ENCODE measurements at regions not wholly inside any gene's neighbourhood (a gene's known extent, or its start where the extent isn't known, plus 50 kb on each side); places are given as distances from the start of the nearest gene placed in this dataset.

- no peaks in the 10 kb centered on the region for H3K36me3 ChIP-seq (ENCODE audit: control insufficient read depth, low read depth, low read length)
- H3K9me3 ChIP-seq (ENCODE audit: control insufficient read depth, low read depth, low read length): no peaks in the 10 kb centered on the region
- H3K27me3 ChIP-seq (ENCODE audit: control insufficient read depth, insufficient read depth, low read length): no peaks in the 10 kb centered on the region
- no peak overlapping the region for H3K9ac ChIP-seq (ENCODE audit: low read length)
- H3K4me3 ChIP-seq (ENCODE audit: low read length): no peak overlapping the region
- H3K4me1 ChIP-seq (ENCODE audit: control insufficient read depth, low read depth, low read length): no peaks in the 10 kb centered on the region
- H3K27ac ChIP-seq (ENCODE audit: low read length): no peak overlapping the region
Measured at GRCh38 chr1:106861110-106861509, 195.4 kb upstream of the PRMT6 start.

DNA sequence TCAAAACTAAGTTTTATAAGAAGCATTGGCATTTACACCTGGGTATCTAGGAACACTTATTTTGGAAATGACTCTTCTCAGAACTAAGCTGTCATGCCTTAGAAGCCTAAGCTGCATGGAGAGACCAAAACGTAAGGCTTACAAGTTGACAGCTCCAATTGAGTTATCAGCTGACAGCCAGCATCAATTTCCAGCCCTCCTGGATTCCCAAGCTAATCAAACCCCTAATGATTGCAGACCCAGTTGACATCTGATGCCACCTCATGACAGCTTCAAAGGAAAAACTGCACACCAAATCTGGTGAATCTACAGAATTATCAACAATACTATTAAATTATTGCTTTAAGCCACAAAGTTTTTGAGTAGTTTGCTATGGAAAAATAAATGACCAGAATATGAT lies 187.6 kb upstream of the PRMT6 start:
- Histone ChIP-seq H3K9ac (ENCODE audit: low read length) (no peak overlapping the region), H3K27me3 (ENCODE audit: control insufficient read depth, insufficient read depth, low read length) (no peaks in the 10 kb centered on the region), H3K36me3 (ENCODE audit: control insufficient read depth, low read depth, low read length) (no peaks in the 10 kb centered on the region), H3K4me3 (ENCODE audit: low read length) (no peak overlapping the region), H3K4me1 (ENCODE audit: control insufficient read depth, low read depth, low read length) (no peaks in the 10 kb centered on the region), H3K9me3 (ENCODE audit: control insufficient read depth, low read depth, low read length) (no peaks in the 10 kb centered on the region), H3K27ac (ENCODE audit: low read length) (no peak overlapping the region)

DNA sequence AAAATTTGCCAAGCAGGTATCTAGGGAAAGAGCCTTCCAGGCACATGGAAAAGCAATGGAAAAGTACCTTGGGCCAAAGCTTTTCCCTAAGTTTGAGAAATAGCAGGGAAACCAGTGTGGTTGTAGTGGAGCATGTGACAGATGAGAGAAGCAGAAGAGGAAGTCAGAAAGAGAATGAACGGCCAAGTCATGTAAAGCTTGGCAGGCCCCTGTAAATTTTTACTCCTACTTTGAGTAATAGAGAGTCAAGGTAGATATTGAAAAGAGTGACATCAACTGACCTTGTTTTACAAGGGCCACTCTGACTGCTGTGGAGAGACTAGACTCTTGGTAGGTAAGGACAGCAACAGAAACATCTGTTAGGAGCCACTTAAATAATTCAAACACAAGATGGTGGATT lies 180.9 kb upstream of the PRMT6 start:
- Histone ChIP-seq H3K27me3 (ENCODE audit: control insufficient read depth, insufficient read depth, low read length) (no peaks in the 10 kb centered on the region), H3K36me3 (ENCODE audit: control insufficient read depth, low read depth, low read length) (no peaks in the 10 kb centered on the region), H3K9ac (ENCODE audit: low read length) (no peak overlapping the region), H3K27ac (ENCODE audit: low read length) (no peak overlapping the region), H3K9me3 (ENCODE audit: control insufficient read depth, low read depth, low read length) (no peaks in the 10 kb centered on the region), H3K4me1 (ENCODE audit: control insufficient read depth, low read depth, low read length) (no peaks in the 10 kb centered on the region), H3K4me3 (ENCODE audit: low read length) (no peak overlapping the region)

DNA sequence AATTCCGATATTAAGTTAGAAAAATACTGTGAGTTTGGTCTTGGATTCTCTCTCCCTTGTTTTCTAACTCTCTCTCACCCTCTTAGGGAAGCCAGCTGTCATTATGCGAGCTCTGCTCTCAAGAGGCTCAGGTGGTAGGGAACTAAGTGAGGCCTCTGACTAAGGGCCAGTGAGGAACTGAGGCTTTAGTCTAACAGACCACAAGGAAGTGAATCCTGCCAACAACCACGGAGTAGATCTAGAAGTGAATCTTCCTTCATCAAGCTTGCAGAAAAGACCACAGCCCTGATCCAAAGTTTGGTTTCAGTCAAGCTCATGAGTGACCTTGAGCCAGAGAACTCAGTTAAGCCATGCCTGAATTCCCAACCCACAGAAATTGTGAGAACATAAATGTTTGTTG lies 180.1 kb upstream of the PRMT6 start:
- no peaks in the 10 kb centered on the region for H3K4me1 ChIP-seq (ENCODE audit: control insufficient read depth, low read depth, low read length)
- no peaks in the 10 kb centered on the region for H3K36me3 ChIP-seq (ENCODE audit: control insufficient read depth, low read depth, low read length)
- no peaks in the 10 kb centered on the region for H3K9me3 ChIP-seq (ENCODE audit: control insufficient read depth, low read depth, low read length)
- no peak overlapping the region for H3K9ac ChIP-seq (ENCODE audit: low read length)
- H3K4me3 ChIP-seq (ENCODE audit: low read length): no peak overlapping the region
- H3K27ac ChIP-seq (ENCODE audit: low read length): no peak overlapping the region
- no peaks in the 10 kb centered on the region for H3K27me3 ChIP-seq (ENCODE audit: control insufficient read depth, insufficient read depth, low read length)

GRCh38 chr1:106879538-106879937 lies 176.9 kb upstream of the PRMT6 start:
- H3K27ac ChIP-seq (ENCODE audit: low read length): no peak overlapping the region
- no peaks in the 10 kb centered on the region for H3K36me3 ChIP-seq (ENCODE audit: control insufficient read depth, low read depth, low read length)
- no peaks in the 10 kb centered on the region for H3K27me3 ChIP-seq (ENCODE audit: control insufficient read depth, insufficient read depth, low read length)
- H3K4me1 ChIP-seq (ENCODE audit: control insufficient read depth, low read depth, low read length): no peaks in the 10 kb centered on the region
- no peak overlapping the region for H3K9ac ChIP-seq (ENCODE audit: low read length)
- H3K4me3 ChIP-seq (ENCODE audit: low read length): no peak overlapping the region
- no peaks in the 10 kb centered on the region for H3K9me3 ChIP-seq (ENCODE audit: control insufficient read depth, low read depth, low read length)

GRCh38 chr1:106880226-106880625 lies 176.2 kb upstream of the PRMT6 start:
- Histone ChIP-seq H3K27ac (ENCODE audit: low read length) (no peak overlapping the region), H3K4me3 (ENCODE audit: low read length) (no peak overlapping the region), H3K4me1 (ENCODE audit: control insufficient read depth, low read depth, low read length) (no peaks in the 10 kb centered on the region), H3K27me3 (ENCODE audit: control insufficient read depth, insufficient read depth, low read length) (no peaks in the 10 kb centered on the region), H3K36me3 (ENCODE audit: control insufficient read depth, low read depth, low read length) (no peaks in the 10 kb centered on the region), H3K9me3 (ENCODE audit: control insufficient read depth, low read depth, low read length) (no peaks in the 10 kb centered on the region), H3K9ac (ENCODE audit: low read length) (no peak overlapping the region)

- Histone ChIP-seq H3K27me3 (ENCODE audit: control insufficient read depth, insufficient read depth, low read length) (no peaks in the 10 kb centered on the region), H3K27ac (ENCODE audit: low read length) (no peak overlapping the region), H3K4me3 (ENCODE audit: low read length) (no peak overlapping the region), H3K9me3 (ENCODE audit: control insufficient read depth, low read depth, low read length) (no peaks in the 10 kb centered on the region), H3K4me1 (ENCODE audit: control insufficient read depth, low read depth, low read length) (no peaks in the 10 kb centered on the region), H3K9ac (ENCODE audit: low read length) (no peak overlapping the region), H3K36me3 (ENCODE audit: control insufficient read depth, low read depth, low read length) (no peaks in the 10 kb centered on the region)
Measured at GRCh38 chr1:106883208-106883607, 173.3 kb upstream of the PRMT6 start.

- no peaks in the 10 kb centered on the region for H3K4me1 ChIP-seq (ENCODE audit: control insufficient read depth, low read depth, low read length)
Measured at GRCh38 chr1:106889059-106889458, 167.4 kb upstream of the PRMT6 start.

GRCh38 chr1:106889583-106889982 lies 166.9 kb upstream of the PRMT6 start:
- no peaks in the 10 kb centered on the region for H3K36me3 ChIP-seq (ENCODE audit: control insufficient read depth, low read depth, low read length)

More at GRCh38 chr1:106889059-106889458, 167.4 kb upstream of the PRMT6 start:
- Histone ChIP-seq H3K27ac (ENCODE audit: low read length) (no peak overlapping the region), H3K4me3 (ENCODE audit: low read length) (no peak overlapping the region), H3K27me3 (ENCODE audit: control insufficient read depth, insufficient read depth, low read length) (no peaks in the 10 kb centered on the region), H3K36me3 (ENCODE audit: control insufficient read depth, low read depth, low read length) (no peaks in the 10 kb centered on the region), H3K9me3 (ENCODE audit: control insufficient read depth, low read depth, low read length) (no peaks in the 10 kb centered on the region), H3K9ac (ENCODE audit: low read length) (no peak overlapping the region)

GRCh38 chr1:106897976-106898375 lies 158.5 kb upstream of the PRMT6 start:
- Histone ChIP-seq H3K4me3 (ENCODE audit: low read length) (no peak overlapping the region), H3K27ac (ENCODE audit: low read length) (no peak overlapping the region), H3K9me3 (ENCODE audit: control insufficient read depth, low read depth, low read length) (no peaks in the 10 kb centered on the region), H3K36me3 (ENCODE audit: control insufficient read depth, low read depth, low read length) (no peaks in the 10 kb centered on the region), H3K27me3 (ENCODE audit: control insufficient read depth, insufficient read depth, low read length) (no peaks in the 10 kb centered on the region), H3K4me1 (ENCODE audit: control insufficient read depth, low read depth, low read length) (no peaks in the 10 kb centered on the region), H3K9ac (ENCODE audit: low read length) (no peak overlapping the region)

More at GRCh38 chr1:106889583-106889982, 166.9 kb upstream of the PRMT6 start:
- no peak overlapping the region for H3K27ac ChIP-seq (ENCODE audit: low read length)
- no peaks in the 10 kb centered on the region for H3K9me3 ChIP-seq (ENCODE audit: control insufficient read depth, low read depth, low read length)
- no peaks in the 10 kb centered on the region for H3K27me3 ChIP-seq (ENCODE audit: control insufficient read depth, insufficient read depth, low read length)
- H3K9ac ChIP-seq (ENCODE audit: low read length): no peak overlapping the region
- no peaks in the 10 kb centered on the region for H3K4me1 ChIP-seq (ENCODE audit: control insufficient read depth, low read depth, low read length)
- no peak overlapping the region for H3K4me3 ChIP-seq (ENCODE audit: low read length)

DNA sequence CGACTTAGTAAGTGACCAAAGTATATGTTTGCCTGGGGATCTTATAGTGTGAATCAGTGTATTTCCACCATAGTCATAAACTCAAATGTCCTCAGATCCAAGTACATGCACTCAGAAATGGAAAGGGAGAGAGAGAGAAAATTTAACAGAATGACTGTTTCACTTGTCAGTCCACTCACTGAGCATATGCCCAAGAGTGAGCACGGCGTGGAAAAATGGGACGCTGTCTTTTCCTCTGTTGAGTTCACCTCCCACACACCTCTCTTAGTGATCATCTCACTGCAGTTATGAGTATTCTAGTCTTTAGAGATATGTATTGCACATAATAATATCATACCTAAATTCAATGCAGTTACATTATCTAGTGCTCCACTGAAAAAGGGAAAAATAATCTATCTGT lies 156.8 kb upstream of the PRMT6 start:
- Histone ChIP-seq H3K4me3 (ENCODE audit: low read length) (no peak overlapping the region), H3K4me1 (ENCODE audit: control insufficient read depth, low read depth, low read length) (no peaks in the 10 kb centered on the region), H3K27ac (ENCODE audit: low read length) (no peak overlapping the region), H3K36me3 (ENCODE audit: control insufficient read depth, low read depth, low read length) (no peaks in the 10 kb centered on the region), H3K27me3 (ENCODE audit: control insufficient read depth, insufficient read depth, low read length) (no peaks in the 10 kb centered on the region), H3K9me3 (ENCODE audit: control insufficient read depth, low read depth, low read length) (no peaks in the 10 kb centered on the region), H3K9ac (ENCODE audit: low read length) (no peak overlapping the region)

DNA sequence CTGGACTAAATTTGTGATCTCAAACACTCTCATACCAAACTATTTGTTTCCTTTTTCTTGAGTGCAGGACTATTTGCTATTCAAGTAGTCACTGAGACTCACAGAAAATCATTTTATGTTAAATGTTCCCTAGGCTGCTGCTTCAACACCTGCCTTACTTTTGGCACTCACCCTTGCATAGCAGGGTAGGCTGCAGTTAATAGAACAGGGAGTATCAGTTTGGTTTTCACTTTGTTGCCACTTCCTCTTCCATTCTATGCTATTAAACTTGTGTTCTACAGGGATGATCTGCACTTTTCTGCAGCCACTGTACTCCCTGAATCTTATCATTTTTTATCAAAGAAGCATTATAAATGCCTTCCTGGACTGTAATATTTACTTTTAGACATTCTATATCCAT lies 148.7 kb upstream of the PRMT6 start:
- H3K9ac ChIP-seq (ENCODE audit: low read length): no peak overlapping the region
- no peak overlapping the region for H3K27ac ChIP-seq (ENCODE audit: low read length)
- no peak overlapping the region for H3K4me3 ChIP-seq (ENCODE audit: low read length)
- H3K9me3 ChIP-seq (ENCODE audit: control insufficient read depth, low read depth, low read length): no peaks in the 10 kb centered on the region
- H3K27me3 ChIP-seq (ENCODE audit: control insufficient read depth, insufficient read depth, low read length): no peaks in the 10 kb centered on the region
- no peaks in the 10 kb centered on the region for H3K36me3 ChIP-seq (ENCODE audit: control insufficient read depth, low read depth, low read length)
- H3K4me1 ChIP-seq (ENCODE audit: control insufficient read depth, low read depth, low read length): no peaks in the 10 kb centered on the region

Measured in iPS-18a (cell line).